ENCODE measurements at regions not wholly inside any gene's neighbourhood (a gene's known extent, or its start where the extent isn't known, plus 50 kb on each side); places are given as distances from the start of the nearest gene placed in this dataset.

- no peak for DNase-seq (ENCODE audit: low spot score)
- Histone ChIP-seq H3K9me3 (ENCODE audit: control insufficient read depth in 4 of 4, low read length in 3 of 4) (no peaks in the 10 kb centered on the region), H3K9ac (ENCODE audit: low read depth in 1 of 2, low read length in 2 of 2) (no peak overlapping the region), H3K4me3 (ENCODE audit: low read depth in 1 of 3, low read length in 3 of 3) (no peak overlapping the region), H3K27ac (ENCODE audit: low read depth in 1 of 2, low read length in 2 of 2) (no peak overlapping the region), H3K36me3 (ENCODE audit: control insufficient read depth in 4 of 4, insufficient read depth in 3 of 4, low read depth in 1 of 4, low read length in 3 of 4) (no peaks in the 10 kb centered on the region), H3K27me3 (ENCODE audit: control insufficient read depth in 4 of 4, insufficient read depth in 4 of 4, low read length in 3 of 4) (no peaks in the 10 kb centered on the region), H3K4me1 (ENCODE audit: control insufficient read depth in 4 of 4, insufficient read depth in 4 of 4, low read length in 3 of 4) (no peaks in the 10 kb centered on the region)
- 90% methylated on average over 1 of the region's 1 CpG for WGBS
- no peak for TF ChIP-seq SP1 (IDR thresholded peaks at IDR 0.05)
- TF ChIP-seq RXRA (IDR thresholded peaks at IDR 0.05), result no peak
- TF ChIP-seq, protein P1, sequence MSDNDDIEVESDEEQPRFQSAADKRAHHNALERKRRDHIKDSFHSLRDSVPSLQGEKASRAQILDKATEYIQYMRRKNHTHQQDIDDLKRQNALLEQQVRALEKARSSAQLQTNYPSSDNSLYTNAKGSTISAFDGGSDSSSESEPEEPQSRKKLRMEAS (IDR thresholded peaks at IDR 0.05), result no peak
- TF ChIP-seq RAD21 (IDR thresholded peaks at IDR 0.05), result no peak
- no peak for TF ChIP-seq EGR1 (IDR thresholded peaks at IDR 0.05; ENCODE audit: low read depth in 2 of 2)
- TF ChIP-seq TAF1 (conservative IDR thresholded peaks at IDR 0.05), result no peak
- TF ChIP-seq FOXA2 (IDR thresholded peaks at IDR 0.05), result no peak
- TF ChIP-seq, protein P2, sequence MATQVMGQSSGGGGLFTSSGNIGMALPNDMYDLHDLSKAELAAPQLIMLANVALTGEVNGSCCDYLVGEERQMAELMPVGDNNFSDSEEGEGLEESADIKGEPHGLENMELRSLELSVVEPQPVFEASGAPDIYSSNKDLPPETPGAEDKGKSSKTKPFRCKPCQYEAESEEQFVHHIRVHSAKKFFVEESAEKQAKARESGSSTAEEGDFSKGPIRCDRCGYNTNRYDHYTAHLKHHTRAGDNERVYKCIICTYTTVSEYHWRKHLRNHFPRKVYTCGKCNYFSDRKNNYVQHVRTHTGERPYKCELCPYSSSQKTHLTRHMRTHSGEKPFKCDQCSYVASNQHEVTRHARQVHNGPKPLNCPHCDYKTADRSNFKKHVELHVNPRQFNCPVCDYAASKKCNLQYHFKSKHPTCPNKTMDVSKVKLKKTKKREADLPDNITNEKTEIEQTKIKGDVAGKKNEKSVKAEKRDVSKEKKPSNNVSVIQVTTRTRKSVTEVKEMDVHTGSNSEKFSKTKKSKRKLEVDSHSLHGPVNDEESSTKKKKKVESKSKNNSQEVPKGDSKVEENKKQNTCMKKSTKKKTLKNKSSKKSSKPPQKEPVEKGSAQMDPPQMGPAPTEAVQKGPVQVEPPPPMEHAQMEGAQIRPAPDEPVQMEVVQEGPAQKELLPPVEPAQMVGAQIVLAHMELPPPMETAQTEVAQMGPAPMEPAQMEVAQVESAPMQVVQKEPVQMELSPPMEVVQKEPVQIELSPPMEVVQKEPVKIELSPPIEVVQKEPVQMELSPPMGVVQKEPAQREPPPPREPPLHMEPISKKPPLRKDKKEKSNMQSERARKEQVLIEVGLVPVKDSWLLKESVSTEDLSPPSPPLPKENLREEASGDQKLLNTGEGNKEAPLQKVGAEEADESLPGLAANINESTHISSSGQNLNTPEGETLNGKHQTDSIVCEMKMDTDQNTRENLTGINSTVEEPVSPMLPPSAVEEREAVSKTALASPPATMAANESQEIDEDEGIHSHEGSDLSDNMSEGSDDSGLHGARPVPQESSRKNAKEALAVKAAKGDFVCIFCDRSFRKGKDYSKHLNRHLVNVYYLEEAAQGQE (IDR thresholded peaks at IDR 0.05), result no peak
- TF ChIP-seq ZBTB33 (IDR thresholded peaks at IDR 0.05), result no peak
- TF ChIP-seq HNF4G (IDR thresholded peaks at IDR 0.05), result no peak
These were observed 91.7 kb upstream of the IL6 start for GRCh38 chr7:22635349-22635748.

DNA sequence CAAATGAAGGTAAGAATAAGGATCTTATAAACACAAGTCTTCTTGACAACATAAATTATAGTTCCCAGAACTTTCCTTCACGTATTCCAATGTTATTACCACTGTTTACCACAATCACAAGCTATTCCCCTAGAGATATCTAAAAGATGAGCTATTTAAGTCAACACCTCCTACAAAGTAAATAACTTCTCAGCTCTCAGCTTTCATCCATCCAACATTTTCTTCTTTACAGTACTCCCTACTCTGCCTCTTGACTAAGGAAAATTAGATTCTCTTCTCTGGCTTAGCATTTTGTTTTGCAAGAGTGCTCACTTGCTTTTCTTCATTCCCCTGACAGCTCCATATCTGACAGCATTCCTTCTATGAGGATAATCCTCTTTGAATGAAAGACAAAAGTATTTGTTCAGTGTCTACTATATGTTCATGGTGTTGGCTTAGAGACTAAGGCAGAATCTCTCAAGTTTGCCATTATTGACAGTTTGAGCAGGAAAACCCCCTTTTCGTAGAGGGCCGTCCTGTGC, 93.0 kb upstream of the IL6 start:
- Histone ChIP-seq H3K9me3 (ENCODE audit: control insufficient read depth in 4 of 4, low read length in 3 of 4) (peaks cover 0 to 2% (median 0%) of the 10 kb centered on the region in 4 donors), H3K27me3 (ENCODE audit: control insufficient read depth in 4 of 4, insufficient read depth in 4 of 4, low read length in 3 of 4) (no peaks in the 10 kb centered on the region), H3K36me3 (ENCODE audit: control insufficient read depth in 4 of 4, insufficient read depth in 3 of 4, low read depth in 1 of 4, low read length in 3 of 4) (no peaks in the 10 kb centered on the region), H3K4me1 (ENCODE audit: control insufficient read depth in 4 of 4, insufficient read depth in 4 of 4, low read length in 3 of 4) (no peaks in the 10 kb centered on the region), H3K9ac (ENCODE audit: low read depth in 1 of 2, low read length in 2 of 2) (no peak overlapping the region), H3K27ac (ENCODE audit: low read depth in 1 of 2, low read length in 2 of 2) (no peak overlapping the region), H3K4me3 (ENCODE audit: low read depth in 1 of 3, low read length in 3 of 3) (no peak overlapping the region)
- WGBS, result 75% methylated on average over 3 of the region's 3 CpGs
- no peak for DNase-seq (ENCODE audit: low spot score)
- TF ChIP-seq RXRA (IDR thresholded peaks at IDR 0.05), result no peak

- H3K4me1 ChIP-seq (ENCODE audit: control insufficient read depth in 4 of 4, insufficient read depth in 4 of 4, low read length in 3 of 4), result no peaks in the 10 kb centered on the region
- H3K27ac ChIP-seq (ENCODE audit: low read depth in 1 of 2, low read length in 2 of 2), result no peak overlapping the region
- H3K36me3 ChIP-seq (ENCODE audit: control insufficient read depth in 4 of 4, insufficient read depth in 3 of 4, low read depth in 1 of 4, low read length in 3 of 4), result no peaks in the 10 kb centered on the region
- no peak for DNase-seq (ENCODE audit: low spot score)
- peaks cover 0 to 2% (median 0%) of the 10 kb centered on the region in 4 donors for H3K9me3 ChIP-seq (ENCODE audit: control insufficient read depth in 4 of 4, low read length in 3 of 4)
- TF ChIP-seq, protein P3, sequence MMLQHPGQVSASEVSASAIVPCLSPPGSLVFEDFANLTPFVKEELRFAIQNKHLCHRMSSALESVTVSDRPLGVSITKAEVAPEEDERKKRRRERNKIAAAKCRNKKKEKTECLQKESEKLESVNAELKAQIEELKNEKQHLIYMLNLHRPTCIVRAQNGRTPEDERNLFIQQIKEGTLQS (IDR thresholded peaks at IDR 0.05), result no peak
- TF ChIP-seq FOXA1 (IDR thresholded peaks at IDR 0.05) (no peak), EGR1 (IDR thresholded peaks at IDR 0.05; ENCODE audit: low read depth in 2 of 2) (no peak), GABPA (IDR thresholded peaks at IDR 0.05 in 1 of 2, conservative IDR thresholded peaks at IDR 0.05 in 1 of 2) (no peak), SP1 (IDR thresholded peaks at IDR 0.05) (no peak)
- TF ChIP-seq, protein P1 (IDR thresholded peaks at IDR 0.05), result no peak
- TF ChIP-seq, protein P2 (IDR thresholded peaks at IDR 0.05), result no peak
- H3K9ac ChIP-seq (ENCODE audit: low read depth in 1 of 2, low read length in 2 of 2), result no peak overlapping the region
- no peak overlapping the region for H3K4me3 ChIP-seq (ENCODE audit: low read depth in 1 of 3, low read length in 3 of 3)
- no peaks in the 10 kb centered on the region for H3K27me3 ChIP-seq (ENCODE audit: control insufficient read depth in 4 of 4, insufficient read depth in 4 of 4, low read length in 3 of 4)
- 68% methylated on average over 2 of the region's 2 CpGs for WGBS
These were observed 93.6 kb upstream of the IL6 start for GRCh38 chr7:22633286-22633953.

Measured in liver (tissue), 7 donors.